NOMO-1 (cell line): ENCODE measurements at regions not wholly inside any gene's neighbourhood (a gene's known extent, or its start where the extent isn't known, plus 50 kb on each side); places are given as distances from the start of the nearest gene placed in this dataset.
"Not testable (repeated sequence)": the region's sequence is repeated elsewhere in the genome, so short reads cannot be mapped to it uniquely, and the experiment has no call there.

Experiments
- DNase-seq, 2 experiments: peaks; one replicate each; lab custom pipeline; 2025; ENCODE audit not compliant: unreplicated experiment in 2 of 2; lab: John Stamatoyannopoulos, UW

- DNase-seq = no peak
Measured at GRCh38 chr20:40955326-40955725, 73.3 kb upstream of the TOP1 start.

- not testable (repeated sequence) for DNase-seq
Measured at GRCh38 chr20:40955826-40956225, 72.8 kb upstream of the TOP1 start.

- peak; percentile 63 to 77 for DNase-seq
Measured at GRCh38 chr20:40956542-40957264, 71.9 kb upstream of the TOP1 start.

- DNase-seq = no peak
Measured at GRCh38 chr20:40957265-40957760, 71.3 kb upstream of the TOP1 start.

- DNase-seq = no peak
Measured at GRCh38 chr20:40958598-40958997, 70.0 kb upstream of the TOP1 start.

- no peak for DNase-seq
Measured at GRCh38 chr20:40959325-40960092, 69.1 kb upstream of the TOP1 start.

GRCh38 chr20:40960101-40960500 lies 68.5 kb upstream of the TOP1 start:
- no peak for DNase-seq

GRCh38 chr20:40960521-40960956 lies 68.1 kb upstream of the TOP1 start:
- no peak for DNase-seq

- DNase-seq = no peak
Measured at GRCh38 chr20:40961176-40961575, 67.4 kb upstream of the TOP1 start.

GRCh38 chr20:40961686-40962640 lies 66.7 kb upstream of the TOP1 start:
- DNase-seq = peak; percentile 39 to 63

GRCh38 chr20:40962733-40963504 lies 65.7 kb upstream of the TOP1 start:
- DNase-seq = peak; percentile 71 to 72

- DNase-seq = no peak
Measured at GRCh38 chr20:40963505-40963845, 65.1 kb upstream of the TOP1 start.

GRCh38 chr20:40965671-40966070 lies 63.0 kb upstream of the TOP1 start:
- DNase-seq = no peak

GRCh38 chr20:40966103-40966502 lies 62.5 kb upstream of the TOP1 start:
- DNase-seq = no peak

GRCh38 chr20:40966516-40967185 lies 62.0 kb upstream of the TOP1 start:
- no peak for DNase-seq

- no peak for DNase-seq
Measured at GRCh38 chr20:40967700-40968099, 60.9 kb upstream of the TOP1 start.

GRCh38 chr20:40968816-40969562 lies 59.6 kb upstream of the TOP1 start:
- DNase-seq = peak; percentile 52 to 77

GRCh38 chr20:40970218-40970617 lies 58.4 kb upstream of the TOP1 start:
- no peak for DNase-seq

GRCh38 chr20:40977218-40977617 lies 51.4 kb upstream of the TOP1 start:
- DNase-seq = no peak
